GM04504 (cell line): ENCODE measurements at regions not wholly inside any gene's neighbourhood (a gene's known extent, or its start where the extent isn't known, plus 50 kb on each side); places are given as distances from the start of the nearest gene placed in this dataset.
"Not testable (repeated sequence)": the region's sequence is repeated elsewhere in the genome, so short reads cannot be mapped to it uniquely, and the experiment has no call there.

ENCODE experiments used
- DNase-seq: peaks from one replicate; pipeline ENCODE4 v3.0.0-alpha.2; 2012; ENCODE audit warnings: low read depth

GRCh38 chr20:60097285-60097684 lies 139.1 kb downstream of the CDH26 start:
- no peak for DNase-seq

- no peak for DNase-seq
These were observed 142.6 kb downstream of the CDH26 start for GRCh38 chr20:60100780-60101179.

GRCh38 chr20:60101201-60101890 lies 143.1 kb downstream of the CDH26 start:
- no peak for DNase-seq

- DNase-seq: no peak
These were observed 143.7 kb downstream of the CDH26 start for GRCh38 chr20:60101891-60102281.

- no peak for DNase-seq
These were observed 144.5 kb downstream of the CDH26 start for GRCh38 chr20:60102665-60103210.

- DNase-seq: no peak
These were observed 147.0 kb downstream of the CDH26 start for GRCh38 chr20:60104993-60105803.

GRCh38 chr20:60106186-60106585 lies 148.0 kb downstream of the CDH26 start:
- DNase-seq: not testable (repeated sequence)

GRCh38 chr20:60107621-60108390 lies 149.6 kb downstream of the CDH26 start:
- DNase-seq: no peak

GRCh38 chr20:60108397-60108796 lies 150.2 kb downstream of the CDH26 start:
- DNase-seq: peak; percentile 4

- no peak for DNase-seq
These were observed 155.0 kb downstream of the CDH26 start for GRCh38 chr20:60113024-60113724.

GRCh38 chr20:60113771-60114170 lies 155.5 kb downstream of the CDH26 start:
- DNase-seq: no peak

- no peak for DNase-seq
These were observed 157.2 kb downstream of the CDH26 start for GRCh38 chr20:60115451-60115850.

- DNase-seq: no peak
These were observed 158.1 kb downstream of the CDH26 start for GRCh38 chr20:60116128-60116909.

- peak; percentile 32 for DNase-seq
These were observed 158.8 kb downstream of the CDH26 start for GRCh38 chr20:60117065-60117464.

GRCh38 chr20:60121903-60122302 lies 163.7 kb downstream of the CDH26 start:
- DNase-seq: no peak

- no peak for DNase-seq
These were observed 164.4 kb downstream of the CDH26 start for GRCh38 chr20:60122671-60123070.

GRCh38 chr20:60123096-60123495 lies 164.9 kb downstream of the CDH26 start:
- DNase-seq: no peak

GRCh38 chr20:60123652-60124051 lies 165.4 kb downstream of the CDH26 start:
- DNase-seq: no peak

- DNase-seq: no peak
These were observed 166.7 kb downstream of the CDH26 start for GRCh38 chr20:60124776-60125381.

- DNase-seq: no peak
These were observed 167.3 kb downstream of the CDH26 start for GRCh38 chr20:60125513-60125912.

- no peak for DNase-seq
These were observed 168.8 kb downstream of the CDH26 start for GRCh38 chr20:60126975-60127374.
